Mucosa of gallbladder (tissue), 1 donor: ENCODE measurements at regions not wholly inside any gene's neighbourhood (a gene's known extent, or its start where the extent isn't known, plus 50 kb on each side); places are given as distances from the start of the nearest gene placed in this dataset.
"Not testable (repeated sequence)": the region's sequence is repeated elsewhere in the genome, so short reads cannot be mapped to it uniquely, and the experiment has no call there.

Experiments used
- DNase-seq: peaks from one replicate; pipeline ENCODE4 v3.0.0-alpha.2; 2020; ENCODE audit warnings: low spot score
- donor health status: DM: no; HTN: no; CAD: no.

DNA sequence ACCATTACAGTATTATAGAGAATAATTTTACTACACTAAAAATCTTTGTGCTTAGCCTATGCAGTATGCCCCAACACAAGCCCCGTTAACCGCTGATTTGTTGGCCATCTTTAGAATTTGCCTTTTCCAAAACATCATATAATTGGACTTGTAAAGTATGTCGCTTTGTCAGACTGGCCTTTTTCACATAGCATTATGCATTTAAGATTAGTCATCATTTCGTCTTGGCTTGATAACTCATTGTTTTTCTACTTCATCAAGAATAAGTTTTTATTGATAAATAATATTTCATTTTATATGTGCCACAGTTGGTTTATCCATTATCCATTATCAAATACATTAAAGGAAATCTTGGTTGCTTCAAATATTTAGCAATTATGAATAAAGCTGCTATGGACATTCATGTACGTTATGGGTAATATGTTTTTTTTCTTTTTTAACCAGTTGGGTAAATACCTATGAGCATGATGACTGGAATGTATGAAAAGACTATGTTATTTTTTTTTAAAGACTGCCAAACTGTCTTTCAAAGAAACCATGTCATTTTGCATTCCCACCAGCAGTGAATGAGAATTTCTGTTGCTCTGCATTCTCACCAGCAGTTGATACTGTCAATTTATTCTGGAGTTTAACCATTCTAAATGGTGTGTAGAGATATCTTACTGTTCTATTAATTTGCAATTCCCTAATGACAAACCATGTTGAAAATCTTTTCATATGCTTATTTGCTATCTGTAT lies 273.1 kb upstream of the KCND2 start:
- DNase-seq = no peak

DNA sequence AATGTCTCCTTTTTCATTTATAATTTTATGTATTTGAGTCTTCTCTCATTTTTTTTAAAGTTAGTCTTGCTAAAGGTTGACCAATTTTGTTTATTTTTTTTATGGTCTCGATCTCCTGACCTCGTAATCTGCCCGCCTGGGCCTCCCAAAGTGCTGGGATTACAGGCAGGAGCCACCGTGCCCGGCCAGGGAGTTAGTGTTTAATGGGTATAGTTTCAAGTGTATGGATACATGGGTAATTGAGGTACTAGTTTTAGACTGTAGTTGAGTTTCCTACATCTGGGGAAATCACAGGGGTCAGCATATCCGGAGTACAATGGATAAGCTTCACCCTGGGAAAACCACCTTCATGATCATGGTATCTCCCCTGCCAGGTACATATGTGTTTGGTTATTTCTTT lies 267.3 kb upstream of the KCND2 start:
- no peak for DNase-seq

DNA sequence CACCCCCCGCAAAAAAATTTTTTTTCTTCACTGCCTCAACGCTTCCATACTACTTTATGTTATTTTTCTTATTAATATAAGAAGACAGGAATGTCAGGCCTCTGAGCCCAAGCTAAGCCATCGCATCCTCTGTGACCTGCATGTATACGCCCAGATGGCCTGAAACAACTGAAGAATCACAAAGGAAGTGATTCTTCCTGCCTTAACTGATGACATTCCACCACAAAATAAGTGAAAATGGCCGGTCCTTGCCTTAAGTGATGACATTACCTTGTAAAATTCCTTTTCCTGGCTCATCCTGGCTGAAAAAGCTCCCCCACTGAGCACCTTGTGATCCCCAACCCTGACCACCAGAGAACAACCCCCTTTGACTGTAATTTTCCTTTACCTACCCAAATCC lies 258.7 kb upstream of the KCND2 start:
- DNase-seq = not testable (repeated sequence)

DNA sequence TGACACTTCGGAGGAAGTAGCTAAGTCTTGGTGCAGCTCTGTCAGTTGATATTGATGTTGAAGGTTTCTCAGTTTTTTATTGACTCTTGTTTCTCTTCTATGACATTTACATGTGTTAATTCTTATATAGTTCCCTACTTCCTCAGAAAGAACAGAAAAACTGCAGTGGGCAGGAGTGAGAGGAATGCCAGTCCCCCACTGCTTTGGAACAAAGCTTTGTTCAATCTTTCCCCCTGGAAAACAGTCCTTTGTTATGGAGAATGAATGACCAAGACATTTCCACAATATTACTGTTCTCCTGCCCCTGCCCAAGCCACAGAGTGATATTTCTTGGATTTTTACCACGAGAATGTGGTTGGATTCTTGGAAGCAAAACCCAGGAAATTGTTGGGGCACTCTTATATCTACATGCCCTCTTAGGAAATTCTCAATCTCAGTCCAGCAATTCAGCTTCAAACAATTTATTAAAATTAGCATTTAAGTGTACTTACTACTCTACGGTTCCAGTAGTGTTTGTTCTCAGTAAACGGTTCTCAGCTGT lies 258.0 kb upstream of the KCND2 start:
- no peak for DNase-seq

DNA sequence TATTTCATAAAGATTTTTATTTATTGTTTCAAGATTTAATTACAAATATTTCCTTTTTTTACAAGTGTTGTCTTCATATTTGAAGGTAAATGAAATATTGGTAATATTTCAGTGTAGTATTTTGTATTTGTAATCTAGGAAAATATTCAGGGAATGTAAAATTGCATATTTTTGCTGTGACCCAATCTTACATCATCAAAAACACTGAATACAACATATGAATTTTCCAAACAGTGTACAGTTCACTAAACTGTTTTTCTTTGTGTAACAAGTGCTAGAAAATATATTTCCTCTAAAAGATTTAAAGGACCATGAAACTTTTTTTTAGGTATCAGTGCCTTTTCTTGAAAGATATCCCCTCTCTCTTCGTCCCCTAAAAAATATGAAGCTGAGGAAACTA lies 251.9 kb upstream of the KCND2 start:
- no peak for DNase-seq

DNA sequence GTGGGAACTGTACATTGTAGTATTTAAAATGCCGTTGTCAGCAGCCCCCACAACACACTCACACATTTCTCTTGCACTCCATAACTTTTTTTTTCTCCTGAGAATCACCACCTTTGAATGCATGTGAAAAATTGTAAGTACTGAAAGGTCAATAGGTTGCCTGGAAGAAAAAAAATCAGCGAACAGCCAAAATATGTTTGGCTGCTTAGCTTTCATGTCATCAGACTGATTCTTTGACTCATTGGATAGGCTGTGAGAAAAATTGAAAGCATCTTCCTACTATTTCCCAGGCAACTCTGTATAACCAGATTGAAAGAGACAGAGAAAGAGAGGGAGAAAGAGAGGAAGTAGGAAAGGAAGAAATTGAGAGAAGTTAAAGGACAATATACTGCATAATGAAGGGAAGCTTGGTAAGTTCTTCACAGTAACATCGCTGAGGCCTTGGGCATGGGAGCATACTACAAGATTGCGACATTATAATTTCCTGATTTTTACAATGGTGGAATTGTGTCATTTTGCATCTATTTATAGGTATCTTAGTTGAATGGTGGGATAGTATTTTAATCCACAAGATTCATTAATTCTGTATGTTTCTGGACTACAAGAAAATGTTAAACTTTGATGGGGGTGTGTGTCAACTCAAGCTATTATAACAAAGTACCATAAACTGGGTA lies 249.3 kb upstream of the KCND2 start:
- no peak for DNase-seq

DNA sequence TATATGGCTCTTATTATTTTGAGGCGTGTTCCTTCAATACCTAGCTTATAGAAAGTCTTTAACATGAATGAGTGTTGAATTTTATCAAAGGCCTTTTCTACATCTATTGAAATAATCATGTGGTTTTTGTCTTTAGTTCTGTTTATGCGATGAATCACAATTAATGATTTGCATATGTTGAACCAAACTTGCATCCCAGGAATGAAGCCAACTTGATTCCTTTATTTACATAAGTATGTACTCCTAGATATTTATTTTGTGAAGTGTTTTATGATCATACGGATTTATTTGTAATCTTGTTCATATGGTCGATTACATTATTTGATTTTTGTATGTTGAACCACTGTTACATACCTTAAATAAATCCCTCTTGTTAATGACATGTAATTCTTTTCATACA lies 244.3 kb upstream of the KCND2 start:
- no peak for DNase-seq

DNA sequence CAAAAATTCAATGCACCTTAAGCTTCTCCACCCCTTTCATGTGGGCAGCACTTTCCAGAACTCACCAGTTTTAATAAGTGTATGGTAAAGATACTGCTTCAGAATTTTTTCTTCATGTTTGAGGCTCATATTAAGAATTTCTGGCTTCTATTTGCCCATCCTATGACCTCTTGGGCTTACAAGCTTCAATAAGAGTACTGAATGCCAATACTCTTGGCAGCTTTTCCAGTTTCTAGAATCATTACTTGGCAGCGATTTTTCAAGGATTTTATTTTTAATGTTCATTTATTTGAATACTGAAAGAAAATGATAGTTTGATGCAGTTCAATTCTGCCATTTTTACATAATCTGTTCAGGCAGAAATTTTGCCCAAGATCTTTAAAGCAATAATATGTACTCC lies 242.1 kb upstream of the KCND2 start:
- DNase-seq = no peak

DNA sequence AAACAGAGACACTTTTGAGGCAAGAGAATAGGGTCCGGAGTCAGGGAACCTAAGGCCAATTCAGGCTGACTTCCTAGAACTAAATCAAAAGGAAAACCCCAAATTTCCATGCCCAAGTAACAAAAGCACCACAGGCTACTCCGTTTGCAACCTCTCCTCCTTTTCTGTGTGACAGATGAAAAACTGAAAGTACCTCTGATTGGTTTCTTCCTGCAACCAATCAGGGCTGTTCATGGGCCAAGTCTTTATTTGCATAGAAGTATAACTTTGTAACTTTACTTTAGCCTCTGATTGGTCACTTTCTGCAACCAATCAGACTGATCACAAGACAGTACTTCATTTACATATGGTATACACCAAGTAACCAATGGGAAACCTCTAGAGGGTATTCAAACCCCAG lies 239.9 kb upstream of the KCND2 start:
- no peak for DNase-seq

DNA sequence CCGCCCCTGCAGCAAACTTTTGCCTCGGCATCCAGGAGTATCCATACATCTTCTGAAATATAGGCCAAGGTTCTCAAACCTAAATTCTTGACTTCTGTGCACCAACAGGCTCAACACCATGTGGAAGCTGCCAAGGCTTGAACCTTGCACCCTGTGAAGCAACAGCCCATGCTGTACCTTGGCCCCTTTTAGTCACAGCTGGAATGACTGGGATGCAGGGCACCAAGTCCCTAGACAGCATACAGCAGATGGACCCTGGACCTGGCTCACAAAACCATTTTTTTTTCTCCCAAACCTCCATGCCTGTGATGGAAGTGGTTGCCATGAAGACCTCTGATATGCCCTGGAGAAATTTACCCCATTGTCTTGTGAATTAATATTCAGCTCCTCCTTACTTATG lies 233.8 kb upstream of the KCND2 start:
- DNase-seq = no peak

DNA sequence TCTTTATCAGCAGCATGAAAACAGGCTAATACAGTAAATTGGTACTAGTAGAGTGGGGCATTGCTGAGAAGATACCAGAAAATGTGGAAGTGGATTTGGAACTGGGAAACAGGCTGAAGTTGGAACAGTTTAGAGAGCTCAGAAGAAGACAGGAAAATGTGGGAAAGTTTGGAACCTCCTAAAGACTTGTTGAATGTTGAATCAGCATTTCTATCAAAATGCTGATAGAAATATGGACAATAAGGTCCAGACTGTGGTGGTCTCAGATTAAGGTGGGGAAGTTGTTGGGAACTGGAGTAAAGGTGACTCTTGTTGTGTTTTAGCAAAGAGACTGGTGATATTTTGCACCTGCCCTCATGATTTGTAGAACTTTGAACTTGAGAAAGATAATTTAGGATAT lies 231.2 kb upstream of the KCND2 start:
- DNase-seq = no peak

DNA sequence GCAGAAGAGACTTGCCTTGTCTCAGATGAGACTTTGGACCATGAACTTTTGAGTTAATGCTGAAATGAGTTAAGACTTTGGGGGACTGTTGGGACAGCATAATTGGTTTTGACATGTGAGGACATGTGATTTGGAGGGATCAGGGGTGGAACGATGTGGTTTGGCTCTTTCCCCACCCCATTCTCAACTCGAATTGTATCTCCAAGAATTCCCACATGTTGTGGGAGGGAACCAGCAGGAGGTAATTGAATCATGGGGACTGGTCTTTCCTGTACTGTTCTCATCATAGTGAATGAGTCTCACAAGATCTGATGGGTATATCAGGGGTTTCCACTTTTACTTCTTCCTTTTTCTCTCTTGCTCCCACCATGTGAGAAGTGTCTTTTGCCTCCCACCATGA lies 229.7 kb upstream of the KCND2 start:
- no peak for DNase-seq

DNA sequence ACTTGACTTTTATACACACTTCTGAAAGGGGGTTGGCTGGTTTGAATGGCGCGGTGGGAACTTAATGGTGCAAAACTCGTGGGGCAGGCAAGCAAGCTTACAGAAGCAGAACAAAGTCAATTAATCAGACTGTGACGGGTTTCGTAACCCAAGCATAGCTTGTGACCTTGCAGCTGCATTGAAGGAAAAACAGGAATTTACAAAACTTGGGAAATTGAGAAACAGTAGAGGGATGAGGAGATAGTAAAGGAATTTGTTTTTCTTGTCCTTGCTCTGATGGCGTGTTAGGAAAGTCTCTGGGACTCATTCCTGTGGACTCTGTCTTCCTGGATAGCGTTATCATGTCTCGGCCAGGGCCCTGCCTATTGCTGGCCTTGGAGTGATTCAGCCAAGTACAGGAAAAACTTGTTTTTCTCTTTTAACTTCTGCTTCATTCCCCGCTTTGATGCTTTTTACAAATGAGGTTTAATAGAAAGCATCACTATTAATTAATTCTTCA lies 220.0 kb upstream of the KCND2 start:
- DNase-seq = peak; percentile 61

DNA sequence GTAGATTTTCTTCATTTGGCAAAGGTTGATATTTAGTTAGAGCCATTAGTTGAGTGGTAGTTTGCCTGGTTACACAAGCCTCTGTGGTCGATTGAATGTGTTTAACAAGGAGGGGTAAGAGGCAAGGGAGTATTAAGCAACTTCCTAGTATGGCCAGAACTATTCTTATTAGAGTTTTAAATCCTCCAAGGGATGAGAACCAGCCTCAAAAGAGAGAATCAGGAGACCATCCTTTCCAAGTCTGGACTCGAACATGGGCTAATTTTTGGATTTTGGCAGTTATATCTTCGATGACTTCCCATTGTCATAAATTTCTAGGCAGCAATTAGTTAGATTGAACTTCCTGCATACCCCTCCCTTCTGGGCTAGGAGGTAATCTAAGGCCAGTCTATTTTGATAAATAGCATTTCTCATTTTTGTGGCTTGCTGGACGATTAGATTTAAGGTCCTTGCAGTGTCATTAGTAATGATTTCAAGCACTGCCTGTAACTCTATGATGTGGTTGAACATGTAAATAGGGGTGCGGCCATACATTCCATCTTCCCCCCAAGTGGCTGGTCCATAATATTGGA lies 219.5 kb upstream of the KCND2 start:
- DNase-seq = no peak

DNA sequence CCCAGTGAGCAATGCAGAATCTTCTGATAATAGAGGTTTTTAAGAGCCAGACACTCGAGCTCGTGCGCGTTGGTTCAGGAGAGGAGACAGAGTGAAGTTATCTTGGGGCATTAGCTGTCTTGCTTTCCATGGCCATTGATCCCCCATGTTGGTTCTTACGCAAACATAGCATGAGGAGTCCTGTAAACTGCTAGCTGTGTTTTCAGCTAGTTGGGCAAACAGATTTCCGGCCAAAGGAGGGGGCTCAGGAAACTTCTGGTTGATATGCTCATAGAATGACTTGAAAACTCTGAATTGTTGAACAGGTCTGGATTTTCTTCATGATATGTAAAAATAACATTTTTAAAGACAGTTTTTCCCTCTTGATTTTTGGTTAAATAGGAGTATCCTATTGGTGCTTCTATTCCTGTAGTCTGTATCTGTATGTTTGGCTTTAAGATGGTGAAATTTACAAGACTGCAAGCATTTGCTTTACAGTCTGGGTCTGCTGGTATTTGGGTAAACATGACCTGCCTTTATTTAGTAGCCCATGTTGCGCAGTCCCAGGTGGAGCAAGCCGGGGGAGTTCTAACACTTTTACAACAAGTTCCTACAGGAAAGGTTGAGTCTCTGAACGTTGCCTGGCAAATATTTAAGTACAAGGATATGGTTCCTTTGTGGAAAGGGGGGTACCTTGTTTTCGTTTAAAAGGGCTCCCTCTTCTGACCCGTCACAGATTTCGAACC lies 218.4 kb upstream of the KCND2 start:
- no peak for DNase-seq

DNA sequence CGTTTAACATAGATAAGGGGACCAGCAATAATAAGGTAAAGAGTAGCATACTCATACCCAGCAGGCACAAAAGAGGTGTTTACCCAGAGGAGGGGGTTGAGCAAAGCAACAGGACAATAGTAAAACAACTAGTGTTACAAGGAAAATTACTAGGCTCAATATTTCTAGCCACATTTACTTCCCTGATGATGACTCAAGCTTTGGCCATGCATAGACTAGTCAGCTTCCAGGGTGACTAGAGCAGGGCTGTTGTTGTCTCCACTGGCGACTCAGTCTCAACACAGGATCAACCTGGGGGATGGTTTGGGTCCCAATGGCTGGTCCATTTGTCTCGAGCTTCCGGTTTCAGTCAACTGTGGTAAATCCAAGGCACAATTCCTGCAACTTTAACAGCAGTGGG lies 217.7 kb upstream of the KCND2 start:
- DNase-seq = no peak

DNA sequence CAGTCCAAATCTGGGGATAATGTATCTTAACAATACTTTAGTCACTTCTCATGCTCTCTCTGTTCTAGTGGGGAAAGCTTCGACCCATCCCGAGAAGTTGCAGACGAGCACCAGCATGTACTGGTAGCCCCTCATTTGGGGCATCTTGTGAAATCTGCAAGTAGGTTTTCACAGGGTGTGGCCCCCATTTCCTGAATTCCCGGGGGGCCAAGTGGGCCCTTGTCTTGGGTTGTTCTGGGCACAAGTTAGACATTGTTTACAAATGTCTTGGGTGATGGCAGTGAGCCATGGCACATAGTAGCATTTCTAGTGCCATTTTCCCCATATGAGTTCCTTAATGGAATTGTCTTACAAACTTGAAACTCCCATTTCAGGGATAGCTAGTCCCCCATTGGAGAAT lies 216.7 kb upstream of the KCND2 start:
- DNase-seq = no peak

DNA sequence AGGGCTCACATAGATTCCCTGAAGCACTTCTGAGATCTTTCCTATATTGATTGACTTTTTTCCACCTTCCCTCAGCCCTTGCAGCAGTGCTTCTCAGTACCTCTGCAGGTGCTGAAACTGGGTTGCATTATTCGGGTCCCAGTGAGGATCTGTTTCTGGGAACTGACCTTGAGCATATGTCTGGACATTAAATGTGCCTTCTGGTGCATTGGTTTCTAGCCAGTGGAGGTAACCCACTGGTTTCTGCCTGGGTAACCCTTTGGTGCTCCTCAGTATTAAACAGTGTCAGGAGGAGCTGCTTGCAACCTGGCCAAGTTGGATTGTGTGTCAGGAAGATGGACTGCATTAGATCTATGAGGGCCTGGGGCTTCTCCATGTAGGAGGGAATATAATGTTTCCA lies 213.3 kb upstream of the KCND2 start:
- DNase-seq = no peak

DNA sequence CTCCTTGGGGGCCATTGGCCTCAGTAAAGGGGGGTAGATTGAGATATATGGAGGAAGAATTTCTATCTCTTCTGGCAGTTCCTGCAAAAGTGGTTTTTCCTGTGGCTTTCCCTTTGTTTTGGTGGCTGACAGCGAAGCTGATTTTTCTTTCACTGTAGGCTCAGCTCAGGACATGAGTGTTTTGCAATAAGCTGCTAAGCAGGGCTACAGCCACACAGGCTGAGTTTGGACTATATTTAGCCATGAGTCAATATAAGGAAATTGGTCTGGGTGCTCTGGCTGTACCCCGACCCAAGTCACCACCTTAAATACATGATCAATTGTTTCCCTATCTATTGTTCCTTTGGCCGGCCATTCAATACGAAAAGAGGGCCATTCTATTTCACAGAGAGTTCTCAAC lies 212.7 kb upstream of the KCND2 start:
- no peak for DNase-seq

DNA sequence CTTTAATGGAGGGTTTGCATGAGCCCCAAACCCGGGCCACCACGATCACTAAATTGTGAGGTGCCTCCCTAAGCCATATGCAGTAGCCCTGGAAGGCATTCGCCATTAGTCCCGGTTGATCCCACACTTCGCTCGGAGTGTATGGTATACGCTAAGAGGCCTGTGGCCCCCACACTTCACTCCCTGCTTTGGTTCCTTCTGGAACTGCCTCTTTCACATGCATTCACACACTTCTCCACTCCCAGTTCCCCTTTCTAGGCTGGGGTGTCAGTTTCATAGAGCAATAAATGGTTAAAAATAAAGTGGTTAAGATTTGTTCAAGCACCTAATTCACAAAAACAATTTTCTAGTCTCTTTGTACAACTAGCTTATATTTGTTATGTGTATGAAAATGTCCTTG lies 212.1 kb upstream of the KCND2 start:
- no peak for DNase-seq

DNA sequence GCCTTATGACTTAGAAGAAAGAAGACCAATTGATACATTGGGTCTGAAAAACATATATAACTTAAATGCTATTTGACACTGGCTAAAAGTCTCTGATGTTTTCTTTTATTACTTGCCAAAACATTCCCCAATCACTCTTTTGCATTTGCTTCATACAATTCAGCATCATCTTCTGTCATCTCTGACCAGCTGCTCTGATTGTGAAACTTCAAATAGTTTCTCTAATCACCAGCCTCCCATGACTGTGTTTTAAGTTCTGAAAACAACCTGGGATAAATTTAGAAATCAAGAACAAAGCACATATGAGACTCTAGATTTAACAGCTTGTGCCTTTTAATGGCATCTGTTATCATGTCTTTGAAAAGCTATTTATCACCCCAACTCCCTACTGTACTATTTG lies 208.4 kb upstream of the KCND2 start:
- no peak for DNase-seq

DNA sequence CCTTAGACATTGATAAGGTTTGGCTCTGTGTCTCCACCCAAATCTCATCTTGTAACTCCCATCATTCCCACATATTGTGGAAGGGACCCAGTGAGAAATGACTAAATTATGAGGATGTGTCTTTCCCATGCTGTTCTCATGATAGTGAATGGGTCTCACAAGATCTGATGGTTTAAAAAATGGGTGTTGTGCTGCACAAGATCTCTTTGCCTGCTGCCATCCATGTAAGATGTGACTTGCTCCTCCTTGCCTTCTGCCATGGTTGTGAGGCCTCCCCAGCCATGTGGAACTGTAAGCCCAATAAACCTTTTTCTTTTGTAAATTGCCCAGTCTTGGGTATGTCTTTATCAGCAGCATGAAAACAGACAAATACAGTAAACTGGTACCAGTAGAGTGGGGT lies 206.1 kb upstream of the KCND2 start:
- DNase-seq = not testable (repeated sequence)
